Ovary (tissue), 7 donors: ENCODE measurements at regions not wholly inside any gene's neighbourhood (a gene's known extent, or its start where the extent isn't known, plus 50 kb on each side); places are given as distances from the start of the nearest gene placed in this dataset.

Experiments
- DNase-seq, 5 donors: peaks; one replicate each; pipeline ENCODE4 v3.0.0-alpha.2; 2019 to 2020
- H3K27ac ChIP-seq, 2 donors: fragments of 200-600 bp; one replicate each; pipeline versions ENCODE4 v1.5.1 to v1.8.0; 2019 to 2022
- H3K27me3 ChIP-seq: fragments of 200-600 bp; one replicate; pipeline ENCODE4 v1.8.0; 2022
- H3K36me3 ChIP-seq: fragments of 200-600 bp; sonication (generic); one replicate; pipeline ENCODE4 v1.5.1; 2019
- H3K4me1 ChIP-seq: one replicate; pipeline ENCODE4 v1.8.1; 2013; ENCODE audit warnings: mild to moderate bottlenecking, moderate library complexity; ENCODE audit not compliant: insufficient read depth
- H3K4me3 ChIP-seq: fragments of 200-600 bp; sonication (generic); one replicate; pipeline ENCODE4 v1.5.1; 2017
- H3K9me3 ChIP-seq, 2 donors: fragments of 200-600 bp in 1 of 2; sonication (generic) in 1 of 2; one replicate each; pipeline versions ENCODE4 v1.5.1 to v1.8.1; 2013 to 2019; ENCODE audit warnings: mild to moderate bottlenecking in 1 of 2, moderate library complexity in 1 of 2
- EP300 ChIP-seq: sonication (generic); formaldehyde crosslinking; IDR thresholded peaks from one replicate; pipeline ENCODE4 v1.6.1; 2017; ENCODE audit warnings: antibody characterized with exemption
- POLR2A ChIP-seq: fragments of 450-650 bp; IDR thresholded peaks from one replicate; pipeline ENCODE4 v1.6.1; 2017; ENCODE audit warnings: antibody characterized with exemption, mild to moderate bottlenecking, moderate library complexity
- WGBS, 3 donors: extraction: QIAGEN DNeasy Blood & Tissue Kit in 1 of 3; methylation state at CpG; one replicate each; pipeline versions ENCODE4 v1.1.5 to v1.1.7; 2013 to 2017; 5-methylcytosine and 5-hydroxymethylcytosine counted together
- intact Hi-C, 4 donors: fragments of 100-400 bp; cut with DNase I; formaldehyde crosslinking; loops; one replicate each; pipeline versions ENCODE4 v1.11.0 to v1.15.1; 2022 to 2023
- TF ChIP-seq, protein P1 (sequence below), 3 donors: fragments of 450-650 bp in 2 of 3; fragments of 200-600 bp in 1 of 3; IDR thresholded peaks; one replicate each; pipeline versions ENCODE4 v1.5.1 to v1.8.0; 2016 to 2022; ENCODE audit warnings: antibody characterized with exemption in 3 of 3, mild to moderate bottlenecking in 1 of 3
- donor health status: DM: no; HTN: no; CAD: no; lungs with moderate emphysema.
- donor health status: DM: no; HTN: no; CAD: no.
- donor health status: Bipolar disorder and iron deficiency.
- donor health status: DM: no; HTN: no; CAD: no.
- donor health status: DM: yes; HTN: yes; CAD: no.

GRCh38 chr2:71878626-71879508 is 268.8 kb downstream of the CYP26B1 start:
- no peak overlapping the region for H3K27ac ChIP-seq
- intact Hi-C loops: no loop called here
- TF ChIP-seq, protein P1, sequence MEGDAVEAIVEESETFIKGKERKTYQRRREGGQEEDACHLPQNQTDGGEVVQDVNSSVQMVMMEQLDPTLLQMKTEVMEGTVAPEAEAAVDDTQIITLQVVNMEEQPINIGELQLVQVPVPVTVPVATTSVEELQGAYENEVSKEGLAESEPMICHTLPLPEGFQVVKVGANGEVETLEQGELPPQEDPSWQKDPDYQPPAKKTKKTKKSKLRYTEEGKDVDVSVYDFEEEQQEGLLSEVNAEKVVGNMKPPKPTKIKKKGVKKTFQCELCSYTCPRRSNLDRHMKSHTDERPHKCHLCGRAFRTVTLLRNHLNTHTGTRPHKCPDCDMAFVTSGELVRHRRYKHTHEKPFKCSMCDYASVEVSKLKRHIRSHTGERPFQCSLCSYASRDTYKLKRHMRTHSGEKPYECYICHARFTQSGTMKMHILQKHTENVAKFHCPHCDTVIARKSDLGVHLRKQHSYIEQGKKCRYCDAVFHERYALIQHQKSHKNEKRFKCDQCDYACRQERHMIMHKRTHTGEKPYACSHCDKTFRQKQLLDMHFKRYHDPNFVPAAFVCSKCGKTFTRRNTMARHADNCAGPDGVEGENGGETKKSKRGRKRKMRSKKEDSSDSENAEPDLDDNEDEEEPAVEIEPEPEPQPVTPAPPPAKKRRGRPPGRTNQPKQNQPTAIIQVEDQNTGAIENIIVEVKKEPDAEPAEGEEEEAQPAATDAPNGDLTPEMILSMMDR (IDR thresholded peaks at IDR 0.05): no peak
- TF ChIP-seq POLR2A (no peak), EP300 (no peak)
- H3K9me3 ChIP-seq: no peaks in the 10 kb centered on the region
- 82 to 89% (median 88%) methylated on average over 13 of the region's 13 CpGs for WGBS, 3 donors
- H3K4me3 ChIP-seq: no peak overlapping the region
- H3K36me3 ChIP-seq: no peaks in the 10 kb centered on the region
- peaks cover 7% of the 10 kb centered on the region for H3K4me1 ChIP-seq
- no peak for DNase-seq
- H3K27me3 ChIP-seq: no peaks in the 10 kb centered on the region

DNA sequence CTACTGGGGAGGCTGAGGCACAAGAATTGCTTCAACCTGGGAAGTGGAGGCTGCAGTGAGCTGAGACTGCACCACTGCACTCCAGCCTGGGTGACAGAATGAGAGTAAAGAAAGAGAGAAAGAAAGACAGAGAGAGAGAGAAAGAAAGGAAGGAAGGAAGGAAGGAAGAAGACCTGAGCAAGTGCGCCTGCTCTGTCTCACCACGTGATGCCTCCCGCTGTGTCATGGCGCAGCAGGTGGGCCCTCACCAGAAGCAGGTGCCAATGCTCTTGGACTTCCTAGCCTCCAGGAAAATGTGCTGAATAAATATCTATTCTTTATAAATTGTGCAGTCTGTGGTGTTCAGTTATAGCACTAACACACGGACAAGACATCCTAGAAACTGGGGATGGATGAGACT is 270.0 kb downstream of the CYP26B1 start:
- H3K9me3 ChIP-seq: no peaks in the 10 kb centered on the region
- H3K4me3 ChIP-seq: no peak overlapping the region
- H3K27ac ChIP-seq: no peak overlapping the region
- TF ChIP-seq, protein P1 (IDR thresholded peaks at IDR 0.05): no peak
- TF ChIP-seq POLR2A (no peak), EP300 (no peak)
- 93 to 97% (median 95%) methylated on average over 5 of the region's 5 CpGs for WGBS, 3 donors
- peaks cover 4% of the 10 kb centered on the region for H3K4me1 ChIP-seq
- DNase-seq: no peak
- H3K36me3 ChIP-seq: no peaks in the 10 kb centered on the region
- H3K27me3 ChIP-seq: no peaks in the 10 kb centered on the region
- intact Hi-C loops: no loop called here

DNA sequence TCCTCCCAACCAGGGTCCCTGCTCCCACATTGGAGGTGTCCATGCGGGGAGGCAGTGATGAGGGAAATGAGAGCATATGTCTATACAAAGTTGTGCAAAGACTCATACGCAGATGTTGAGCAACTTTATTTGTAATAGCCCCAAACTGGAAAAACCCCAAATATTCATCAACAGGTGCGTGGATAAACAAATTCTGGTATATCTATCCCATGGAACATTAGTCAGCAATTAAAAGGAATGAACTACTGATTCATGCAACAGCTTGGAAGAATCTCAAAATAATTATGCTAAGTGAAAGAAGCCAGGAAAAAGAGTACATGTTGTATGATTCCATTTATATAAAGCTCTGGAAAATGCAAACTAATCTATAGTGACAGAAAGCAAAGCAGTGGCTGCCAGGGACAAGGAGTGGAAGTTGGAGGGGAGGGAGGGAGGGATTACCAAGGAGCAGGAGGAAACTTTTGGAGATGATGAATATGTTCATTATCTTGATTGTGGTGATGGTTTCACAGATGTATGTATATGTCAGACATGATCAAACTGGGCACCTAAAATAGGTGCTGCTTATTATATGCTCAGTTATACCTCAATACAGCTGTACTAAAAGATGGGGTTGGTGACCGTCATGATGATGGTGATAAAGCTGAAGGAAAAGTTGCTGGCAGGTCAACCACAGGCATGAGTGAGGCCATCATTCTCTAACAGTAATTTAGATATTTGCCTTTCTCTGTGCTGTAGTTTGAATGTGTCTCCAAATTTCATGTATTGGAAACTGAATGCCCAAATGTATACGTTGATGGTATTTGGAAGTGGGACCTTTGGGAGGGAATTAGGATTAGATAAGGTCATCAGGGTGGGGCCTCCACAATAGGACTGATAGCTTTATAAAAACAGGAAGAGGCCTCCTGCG is 270.9 kb downstream of the CYP26B1 start:
- H3K4me3 ChIP-seq: no peak overlapping the region
- no peak overlapping the region for H3K27ac ChIP-seq
- no peaks in the 10 kb centered on the region for H3K4me1 ChIP-seq
- WGBS, 3 donors: 90 to 93% (median 92%) methylated on average over 6 of the region's 6 CpGs
- intact Hi-C loops: no loop called here
- no peak for DNase-seq
- H3K36me3 ChIP-seq: no peaks in the 10 kb centered on the region
- H3K9me3 ChIP-seq: no peaks in the 10 kb centered on the region
- TF ChIP-seq POLR2A: no peak
- TF ChIP-seq, protein P1 (IDR thresholded peaks at IDR 0.05): no peak
- TF ChIP-seq EP300: no peak
- H3K27me3 ChIP-seq: no peaks in the 10 kb centered on the region

DNA sequence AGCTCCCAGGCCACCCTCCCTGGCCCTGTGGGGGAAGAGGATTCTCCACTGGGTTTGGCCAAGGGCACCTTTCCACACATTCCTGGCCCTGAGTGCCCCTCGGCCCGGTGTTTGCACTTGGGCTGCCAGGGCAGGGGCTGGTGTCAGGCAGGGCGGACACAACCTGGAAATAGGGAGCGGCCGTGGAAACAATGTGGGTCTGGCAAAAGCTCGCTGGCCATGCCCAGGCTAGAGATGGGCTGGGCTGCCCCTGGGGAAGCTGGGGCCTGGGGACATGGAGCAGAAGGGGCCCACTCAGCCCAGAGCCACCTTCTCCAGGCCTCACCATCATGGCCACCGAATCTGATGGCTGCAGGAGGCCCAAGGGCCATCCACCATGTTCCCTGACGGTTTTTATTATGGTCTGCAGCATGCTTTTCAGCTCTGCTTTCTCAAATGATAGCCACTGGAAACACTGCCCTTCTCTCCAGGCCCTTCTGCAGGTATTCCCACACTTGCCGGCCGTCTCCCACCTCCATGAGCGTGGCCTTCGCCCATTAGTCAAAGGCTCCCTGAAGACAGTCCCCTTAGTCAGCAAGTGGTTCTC is 275.1 kb downstream of the CYP26B1 start:
- Histone ChIP-seq H3K27me3 (no peaks in the 10 kb centered on the region), H3K4me3 (no peak overlapping the region), H3K27ac (no peak overlapping the region), H3K36me3 (no peaks in the 10 kb centered on the region), H3K9me3 (no peaks in the 10 kb centered on the region), H3K4me1 (no peaks in the 10 kb centered on the region)
- WGBS, 3 donors: 93 to 95% (median 94%) methylated on average over 12 of the region's 12 CpGs
- intact Hi-C loops: no loop called here
- no peak for DNase-seq
- TF ChIP-seq EP300 (no peak), POLR2A (no peak)
- TF ChIP-seq, protein P1 (IDR thresholded peaks at IDR 0.05): no peak
